SU-DHL-6 (cell line): ENCODE measurements at regions not wholly inside any gene's neighbourhood (a gene's known extent, or its start where the extent isn't known, plus 50 kb on each side); places are given as distances from the start of the nearest gene placed in this dataset.

Experiments used
- H2AFZ ChIP-seq: fragments of 200-600 bp; sonication (generic); 2 replicates; pipeline ENCODE4 v1.6.1; 2014; ENCODE audit warnings: low read depth, mild to moderate bottlenecking, moderate library complexity, mixed read lengths, antibody characterized with exemption, low read length; ENCODE audit not compliant: severe bottlenecking
- H3F3A ChIP-seq: fragments of 200-600 bp; shearing (Covaris generic); 2 replicates; pipeline ENCODE4 v1.6.0; 2016; ENCODE audit warnings: antibody characterized with exemption, mild to moderate bottlenecking; ENCODE audit not compliant: insufficient read depth
- H3K27ac ChIP-seq: fragments of 200-600 bp; sonication (generic); 2 replicates; pipeline ENCODE4 v1.5.1; 2016; ENCODE audit warnings: low read depth, mild to moderate bottlenecking, low read length, moderate library complexity, mixed read lengths
- H3K27me3 ChIP-seq: fragments of 200-600 bp; sonication (generic), shearing (Covaris generic); 2 replicates; pipeline ENCODE4 v1.6.0; 2014; ENCODE audit warnings: mild to moderate bottlenecking, low read length
- H3K36me3 ChIP-seq: fragments of 200-600 bp; sonication (generic); 2 replicates; pipeline ENCODE4 v1.6.1; 2014; ENCODE audit warnings: mild to moderate bottlenecking, low read length, mixed read lengths
- H3K4me2 ChIP-seq: fragments of 300-600, 200-600 bp; shearing (Covaris generic), sonication (generic); 2 replicates; pipeline ENCODE4 v1.6.0; 2014; ENCODE audit warnings: low read length, low read depth, mild to moderate bottlenecking; ENCODE audit not compliant: poor library complexity, severe bottlenecking
- H3K4me3 ChIP-seq: fragments of 200-600 bp; sonication (generic); 2 replicates; pipeline ENCODE4 v1.5.1; 2014; ENCODE audit warnings: antibody characterized with exemption, low read length, mild to moderate bottlenecking, mixed read lengths; ENCODE audit not compliant: insufficient read depth, poor library complexity, severe bottlenecking
- H3K79me2 ChIP-seq: fragments of 200-600 bp; sonication (generic); 2 replicates; pipeline ENCODE4 v1.6.1; 2014; ENCODE audit warnings: mild to moderate bottlenecking, low read length, moderate library complexity; ENCODE audit not compliant: insufficient read depth
- H3K9ac ChIP-seq: fragments of 200-600 bp; sonication (generic); 2 replicates; pipeline ENCODE4 v1.7.0; 2014; ENCODE audit warnings: mild to moderate bottlenecking, low read length
- H3K9me2 ChIP-seq: fragments of 200-600 bp; sonication (generic); replicated peaks from 2 replicates; pipeline ENCODE4 v1.6.1; 2014; ENCODE audit warnings: low read length; ENCODE audit not compliant: insufficient read depth
- H3K9me3 ChIP-seq: fragments of 200-600 bp; sonication (generic); 2 replicates; pipeline ENCODE4 v1.6.1; 2014; ENCODE audit warnings: low read length, mixed read lengths; ENCODE audit not compliant: insufficient read depth
- H4K20me1 ChIP-seq: fragments of 200-600 bp; sonication (generic); 2 replicates; pipeline ENCODE4 v1.6.1; 2014; ENCODE audit warnings: low read depth, mild to moderate bottlenecking, antibody characterized with exemption, low read length, moderate library complexity, mixed read lengths
- CTCF ChIP-seq: fragments of 200-600 bp; sonication (generic); IDR thresholded peaks from one replicate; pipeline ENCODE4 v1.5.1; 2017; ENCODE audit warnings: antibody characterized with exemption, mild to moderate bottlenecking, low read length, moderate library complexity; ENCODE audit not compliant: insufficient read depth, poor library complexity, severe bottlenecking
- EZH2phosphoT487 ChIP-seq: fragments of 200-600 bp; sonication (generic), shearing (Covaris generic); conservative IDR thresholded peaks from 2 replicates; pipeline ENCODE4 v1.6.1; 2018; ENCODE audit warnings: mild to moderate bottlenecking, antibody characterized with exemption, low read length, moderate library complexity, mixed read lengths

DNA sequence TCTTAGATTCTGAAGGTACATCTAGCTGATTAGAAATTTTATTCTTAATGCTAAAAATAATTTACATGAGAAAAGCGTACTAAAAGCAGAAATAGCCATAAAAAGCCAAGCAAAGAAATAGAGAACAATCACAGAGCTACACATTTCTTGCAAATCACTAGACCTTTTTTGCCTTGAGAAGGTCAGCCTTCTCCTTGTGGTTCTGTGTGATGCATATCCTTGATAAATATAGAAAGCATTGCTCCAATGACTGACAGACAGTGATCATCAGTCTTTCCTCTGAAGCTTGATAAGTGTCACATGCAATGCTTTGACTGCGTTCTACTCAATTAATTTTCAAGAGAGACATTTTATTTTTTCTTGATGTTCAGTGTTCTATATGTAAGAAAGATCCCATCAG is 226.9 kb downstream of the CEMIP2 start:
- Histone ChIP-seq H3K4me3 (no peak overlapping the region), H3K27me3 (no peaks in the 10 kb centered on the region), H3F3A (no peaks in the 10 kb centered on the region), H2AFZ (no peak overlapping the region), H4K20me1 (no peaks in the 10 kb centered on the region), H3K36me3 (no peaks in the 10 kb centered on the region), H3K79me2 (no peaks in the 10 kb centered on the region), H3K9me2 (no peaks in the 10 kb centered on the region), H3K9me3 (no peaks in the 10 kb centered on the region), H3K27ac (no peak overlapping the region), H3K9ac (no peak overlapping the region), H3K4me2 (no peak overlapping the region)
- TF ChIP-seq CTCF (no peak), EZH2phosphoT487 (no peak)

GRCh38 chr9:71524996-71525580 is 243.2 kb downstream of the CEMIP2 start:
- no peak overlapping the region for H3K4me2 ChIP-seq
- H3F3A ChIP-seq = no peaks in the 10 kb centered on the region
- no peaks in the 10 kb centered on the region for H4K20me1 ChIP-seq
- H3K27ac ChIP-seq = no peak overlapping the region
- no peaks in the 10 kb centered on the region for H3K9me2 ChIP-seq
- no peaks in the 10 kb centered on the region for H3K27me3 ChIP-seq
- H3K9ac ChIP-seq = no peak overlapping the region
- TF ChIP-seq CTCF (no peak), EZH2phosphoT487 (no peak)
- no peaks in the 10 kb centered on the region for H3K79me2 ChIP-seq
- H2AFZ ChIP-seq = no peak overlapping the region
- H3K36me3 ChIP-seq = no peaks in the 10 kb centered on the region
- H3K9me3 ChIP-seq = no peaks in the 10 kb centered on the region
- no peak overlapping the region for H3K4me3 ChIP-seq

GRCh38 chr9:71524516-71524915 is 243.8 kb downstream of the CEMIP2 start:
- no peak overlapping the region for H3K4me2 ChIP-seq
- H3K27ac ChIP-seq = no peak overlapping the region
- H3K9me2 ChIP-seq = no peaks in the 10 kb centered on the region
- H3K79me2 ChIP-seq = no peaks in the 10 kb centered on the region
- no peaks in the 10 kb centered on the region for H3K9me3 ChIP-seq
- H3F3A ChIP-seq = no peaks in the 10 kb centered on the region
- H4K20me1 ChIP-seq = no peaks in the 10 kb centered on the region
- H2AFZ ChIP-seq = no peak overlapping the region
- TF ChIP-seq CTCF = no peak
- no peak for TF ChIP-seq EZH2phosphoT487
- no peaks in the 10 kb centered on the region for H3K36me3 ChIP-seq
- H3K27me3 ChIP-seq = no peaks in the 10 kb centered on the region
- no peak overlapping the region for H3K9ac ChIP-seq
- H3K4me3 ChIP-seq = no peak overlapping the region

DNA sequence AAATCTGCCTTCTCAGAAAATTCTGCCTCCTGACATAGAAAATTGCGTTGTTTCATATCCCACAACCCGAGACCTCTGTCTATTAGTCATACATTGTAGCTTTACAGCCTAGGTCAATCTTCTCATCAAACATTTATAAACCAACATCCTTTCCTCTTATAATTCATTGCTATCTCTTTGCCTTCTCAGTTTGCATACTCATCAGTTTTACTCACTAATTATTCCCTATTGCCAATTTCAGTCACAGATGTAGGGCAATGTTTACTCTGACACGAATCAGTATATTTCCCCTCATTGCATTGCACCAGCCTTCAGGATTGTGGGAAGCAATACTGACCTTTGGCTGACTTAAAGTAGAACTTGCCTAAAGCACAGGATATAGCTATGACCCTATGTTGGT is 247.2 kb downstream of the CEMIP2 start:
- no peaks in the 10 kb centered on the region for H4K20me1 ChIP-seq
- H3K4me3 ChIP-seq = no peak overlapping the region
- TF ChIP-seq EZH2phosphoT487 = no peak
- no peak for TF ChIP-seq CTCF
- H3K9me3 ChIP-seq = no peaks in the 10 kb centered on the region
- H3K27ac ChIP-seq = no peak overlapping the region
- H2AFZ ChIP-seq = no peak overlapping the region
- H3K9me2 ChIP-seq = no peaks in the 10 kb centered on the region
- H3K36me3 ChIP-seq = no peaks in the 10 kb centered on the region
- no peaks in the 10 kb centered on the region for H3K79me2 ChIP-seq
- H3K4me2 ChIP-seq = no peak overlapping the region
- no peak overlapping the region for H3K9ac ChIP-seq
- H3K27me3 ChIP-seq = no peaks in the 10 kb centered on the region
- no peaks in the 10 kb centered on the region for H3F3A ChIP-seq
